ENCODE measurements at regions not wholly inside any gene's neighbourhood (a gene's known extent, or its start where the extent isn't known, plus 50 kb on each side); places are given as distances from the start of the nearest gene placed in this dataset.

- Histone ChIP-seq H2AFZ (no peak overlapping the region), H3K9ac (no peak overlapping the region), H3K79me2 (no peaks in the 10 kb centered on the region), H3K9me3 (ENCODE audit: control insufficient read depth, low read length) (no peaks in the 10 kb centered on the region), H3K27ac (no peak overlapping the region), H3K4me3 (ENCODE audit: low read depth, low read length) (no peak overlapping the region), H3K27me3 (ENCODE audit: control insufficient read depth, insufficient read depth, low read length) (no peaks in the 10 kb centered on the region), H3K36me3 (ENCODE audit: control insufficient read depth, insufficient read depth, low read length) (no peaks in the 10 kb centered on the region), H3K4me1 (no peaks in the 10 kb centered on the region), H3K4me2 (ENCODE audit: low read length) (no peak overlapping the region)
- TF ChIP-seq CTCF (IDR thresholded peaks at IDR 0.05): no peak
Observed at GRCh38 chr12:19971361-19972280, 396.7 kb upstream of the PDE3A start.

GRCh38 chr12:19972325-19973288 lies 395.7 kb upstream of the PDE3A start:
- Histone ChIP-seq H3K9me3 (ENCODE audit: control insufficient read depth, low read length) (no peaks in the 10 kb centered on the region), H3K27me3 (ENCODE audit: control insufficient read depth, insufficient read depth, low read length) (no peaks in the 10 kb centered on the region), H3K4me1 (no peaks in the 10 kb centered on the region), H3K4me2 (ENCODE audit: low read length) (no peak overlapping the region), H3K79me2 (no peaks in the 10 kb centered on the region), H2AFZ (no peak overlapping the region), H3K9ac (no peak overlapping the region), H3K4me3 (ENCODE audit: low read depth, low read length) (no peak overlapping the region), H3K27ac (no peak overlapping the region), H3K36me3 (ENCODE audit: control insufficient read depth, insufficient read depth, low read length) (no peaks in the 10 kb centered on the region)
- TF ChIP-seq CTCF (IDR thresholded peaks at IDR 0.05): no peak

- Histone ChIP-seq H3K36me3 (ENCODE audit: control insufficient read depth, insufficient read depth, low read length) (no peaks in the 10 kb centered on the region), H3K4me3 (ENCODE audit: low read depth, low read length) (no peak overlapping the region), H3K27me3 (ENCODE audit: control insufficient read depth, insufficient read depth, low read length) (no peaks in the 10 kb centered on the region), H3K9ac (no peak overlapping the region), H3K4me1 (no peaks in the 10 kb centered on the region), H2AFZ (no peak overlapping the region), H3K79me2 (no peaks in the 10 kb centered on the region), H3K4me2 (ENCODE audit: low read length) (no peak overlapping the region), H3K9me3 (ENCODE audit: control insufficient read depth, low read length) (no peaks in the 10 kb centered on the region), H3K27ac (no peak overlapping the region)
- TF ChIP-seq CTCF (IDR thresholded peaks at IDR 0.05): no peak
Observed at GRCh38 chr12:19978193-19978592, 390.1 kb upstream of the PDE3A start.

GRCh38 chr12:19979584-19979983 lies 388.8 kb upstream of the PDE3A start:
- Histone ChIP-seq H3K9me3 (ENCODE audit: control insufficient read depth, low read length) (no peaks in the 10 kb centered on the region), H3K27me3 (ENCODE audit: control insufficient read depth, insufficient read depth, low read length) (no peaks in the 10 kb centered on the region), H3K36me3 (ENCODE audit: control insufficient read depth, insufficient read depth, low read length) (no peaks in the 10 kb centered on the region), H3K27ac (no peak overlapping the region), H3K4me2 (ENCODE audit: low read length) (no peak overlapping the region), H3K79me2 (no peaks in the 10 kb centered on the region), H3K9ac (no peak overlapping the region), H2AFZ (no peak overlapping the region), H3K4me3 (ENCODE audit: low read depth, low read length) (no peak overlapping the region), H3K4me1 (no peaks in the 10 kb centered on the region)
- no peak for TF ChIP-seq CTCF (IDR thresholded peaks at IDR 0.05)

All from parathyroid adenoma (tissue), 2 donors.